Keratinocyte (primary cell): ENCODE measurements at regions not wholly inside any gene's neighbourhood (a gene's known extent, or its start where the extent isn't known, plus 50 kb on each side); places are given as distances from the start of the nearest gene placed in this dataset.

Experiments
- DNase-seq: peaks from one replicate; pipeline ENCODE4 v3.0.0-alpha.2; 2011; ENCODE audit warnings: low read depth, missing footprints, low spot score
- FAIRE-seq: peaks from 2 replicates; lab custom pipeline; 2011; peaks lifted over from hg19 to GRCh38; lab: Jason Lieb, UNC
- H2AFZ ChIP-seq: 2 replicates; pipeline ENCODE4 v1.6.0; 2012; ENCODE audit warnings: low read length, control low read depth, inconsistent platforms; ENCODE audit not compliant: control insufficient read depth
- H3K27ac ChIP-seq: 2 replicates; pipeline ENCODE4 v1.5.1; 2011; ENCODE audit warnings: low read length; ENCODE audit not compliant: control insufficient read depth, insufficient read depth
- H3K27me3 ChIP-seq: 3 replicates; pipeline ENCODE4 v1.6.0; 2011; ENCODE audit warnings: low read length; ENCODE audit not compliant: control insufficient read depth, insufficient read depth; ENCODE audit errors: extremely low read depth
- H3K36me3 ChIP-seq, 2 experiments: 2 replicates in 1 of 2; 3 replicates in 1 of 2; pipeline ENCODE4 v1.5.1; 2011; ENCODE audit warnings: low read length in 2 of 2, mild to moderate bottlenecking in 1 of 2; ENCODE audit not compliant: control insufficient read depth in 2 of 2, insufficient read depth in 2 of 2; ENCODE audit errors: extremely low read depth in 1 of 2
- H3K4me1 ChIP-seq: 3 replicates; pipeline ENCODE4 v1.5.1; 2011; ENCODE audit warnings: low read length; ENCODE audit not compliant: control insufficient read depth, insufficient read depth; ENCODE audit errors: extremely low read depth
- H3K4me2 ChIP-seq: 3 replicates; pipeline ENCODE4 v1.6.0; 2011; ENCODE audit warnings: low read depth, low read length; ENCODE audit not compliant: control insufficient read depth, insufficient read depth; ENCODE audit errors: extremely low read depth
- H3K4me3 ChIP-seq, 3 experiments: fragments of 200-600 bp in 1 of 3; sonication (generic) in 1 of 3; 2 replicates in 2 of 3; 3 replicates in 1 of 3; pipeline ENCODE4 v1.5.1; 2011 to 2016; ENCODE audit warnings: low read length in 3 of 3, mild to moderate bottlenecking in 3 of 3, control low read depth in 2 of 3, inconsistent platforms in 1 of 3, low read depth in 1 of 3, mixed read lengths in 1 of 3, mixed run types in 1 of 3, moderate library complexity in 1 of 3; ENCODE audit not compliant: control insufficient read depth in 2 of 3, insufficient read depth in 2 of 3; ENCODE audit errors: extremely low read depth in 1 of 3
- H3K79me2 ChIP-seq: 2 replicates; pipeline ENCODE4 v1.6.0; 2012; ENCODE audit warnings: low read length; ENCODE audit not compliant: control insufficient read depth, insufficient read depth
- H3K9ac ChIP-seq: 3 replicates; pipeline ENCODE4 v1.6.0; 2011; ENCODE audit warnings: low read length; ENCODE audit not compliant: control insufficient read depth, insufficient read depth; ENCODE audit errors: extremely low read depth
- H3K9me1 ChIP-seq: 3 replicates; pipeline ENCODE4 v1.6.0; 2011; ENCODE audit warnings: low read length; ENCODE audit not compliant: control insufficient read depth, insufficient read depth; ENCODE audit errors: extremely low read depth
- H3K9me3 ChIP-seq: 2 replicates; pipeline ENCODE4 v1.5.1; 2012; ENCODE audit warnings: low read depth, low read length; ENCODE audit not compliant: control insufficient read depth
- H4K20me1 ChIP-seq: 3 replicates; pipeline ENCODE4 v1.6.0; 2011; ENCODE audit warnings: low read length; ENCODE audit not compliant: control insufficient read depth, insufficient read depth; ENCODE audit errors: extremely low read depth
- CTCF ChIP-seq, 3 experiments: IDR thresholded peaks in 1 of 3; conservative IDR thresholded peaks in 1 of 3; optimal IDR thresholded peaks in 1 of 3; 2 replicates in 2 of 3; 3 replicates in 1 of 3; pipeline versions ENCODE3 to v1.5.1; 2011; ENCODE audit warnings: low read length in 3 of 3, mild to moderate bottlenecking in 3 of 3, moderate library complexity in 2 of 3, control low read depth in 1 of 3, inconsistent platforms in 1 of 3; ENCODE audit not compliant: insufficient read depth in 2 of 3; ENCODE audit errors: extremely low read depth in 1 of 3
- EZH2 ChIP-seq: IDR thresholded peaks from one replicate; pipeline ENCODE4 v1.6.1; 2012; ENCODE audit warnings: inconsistent platforms, mild to moderate bottlenecking, low read length, moderate library complexity
- dilution Hi-C: fragments of 300-500 bp; cut with MboI; formaldehyde crosslinking; loops from one replicate; pipeline ENCODE4 v1.7.0; 2020; ENCODE audit warnings: low sequenced_read_pairs; ENCODE audit not compliant: extremely low pct_ligation_motif_present

- no peak overlapping the region for H3K4me3 ChIP-seq
- dilution Hi-C loops = no loop called here
- H3K27me3 ChIP-seq = no peaks in the 10 kb centered on the region
- H3K9me1 ChIP-seq = no peaks in the 10 kb centered on the region
- no peak overlapping the region for H3K4me2 ChIP-seq
- H3K27ac ChIP-seq = no peak overlapping the region
- DNase-seq = no peak
- TF ChIP-seq EZH2 (no peak), CTCF (optimal IDR thresholded peaks at IDR 0.05 in 1 of 3, IDR thresholded peaks at IDR 0.05 in 1 of 3, conservative IDR thresholded peaks at IDR 0.05 in 1 of 3; ENCODE audit: extremely low read depth in 1 of 3, insufficient read depth in 2 of 3, low read length in 3 of 3) (no peak)
- no peak overlapping the region for H3K9ac ChIP-seq
- no peaks in the 10 kb centered on the region for H3K36me3 ChIP-seq
- peaks cover 1% of the 10 kb centered on the region for H3K9me3 ChIP-seq
- no peaks in the 10 kb centered on the region for H3K4me1 ChIP-seq
- H4K20me1 ChIP-seq = no peaks in the 10 kb centered on the region
- H2AFZ ChIP-seq = no peak overlapping the region
- no peak for FAIRE-seq
- no peaks in the 10 kb centered on the region for H3K79me2 ChIP-seq
These were observed 118.6 kb upstream of the ADARB2 start for GRCh38 chr10:1855911-1856310.

GRCh38 chr10:1854271-1854670 is 116.9 kb upstream of the ADARB2 start:
- Histone ChIP-seq H3K4me1 (no peaks in the 10 kb centered on the region), H2AFZ (no peak overlapping the region), H3K4me2 (no peak overlapping the region), H3K79me2 (no peaks in the 10 kb centered on the region), H3K9ac (no peak overlapping the region), H3K27me3 (no peaks in the 10 kb centered on the region), H4K20me1 (no peaks in the 10 kb centered on the region), H3K9me1 (no peaks in the 10 kb centered on the region), H3K9me3 (peaks cover 1% of the 10 kb centered on the region), H3K4me3 (no peak overlapping the region), H3K36me3 (no peaks in the 10 kb centered on the region), H3K27ac (no peak overlapping the region)
- DNase-seq (no peak), FAIRE-seq (no peak)
- dilution Hi-C loops = no loop called here
- TF ChIP-seq EZH2 (no peak), CTCF (optimal IDR thresholded peaks at IDR 0.05 in 1 of 3, IDR thresholded peaks at IDR 0.05 in 1 of 3, conservative IDR thresholded peaks at IDR 0.05 in 1 of 3; ENCODE audit: extremely low read depth in 1 of 3, insufficient read depth in 2 of 3, low read length in 3 of 3) (no peak)
